ENCODE measurements at regions not wholly inside any gene's neighbourhood (a gene's known extent, or its start where the extent isn't known, plus 50 kb on each side); places are given as distances from the start of the nearest gene placed in this dataset.

GRCh38 chr2:239583879-239584859 is 183.3 kb upstream of the HDAC4 start:
- Mint-ChIP-seq H3K27me3 (ENCODE audit: low read depth) (peaks cover 11% of the 10 kb centered on the region), H3K27ac (ENCODE audit: unreplicated experiment) (no peak overlapping the region), H3K36me3 (ENCODE audit: low read depth) (no peaks in the 10 kb centered on the region), H3K9me3 (ENCODE audit: low read depth) (peaks cover 3% of the 10 kb centered on the region), H3K4me3 (ENCODE audit: unreplicated experiment) (no peak overlapping the region), H3K4me1 (ENCODE audit: low read depth) (no peaks in the 10 kb centered on the region)
- DNase-seq (ENCODE audit: low spot score) = peak; percentile 81
- TF ChIP-seq, protein P1, sequence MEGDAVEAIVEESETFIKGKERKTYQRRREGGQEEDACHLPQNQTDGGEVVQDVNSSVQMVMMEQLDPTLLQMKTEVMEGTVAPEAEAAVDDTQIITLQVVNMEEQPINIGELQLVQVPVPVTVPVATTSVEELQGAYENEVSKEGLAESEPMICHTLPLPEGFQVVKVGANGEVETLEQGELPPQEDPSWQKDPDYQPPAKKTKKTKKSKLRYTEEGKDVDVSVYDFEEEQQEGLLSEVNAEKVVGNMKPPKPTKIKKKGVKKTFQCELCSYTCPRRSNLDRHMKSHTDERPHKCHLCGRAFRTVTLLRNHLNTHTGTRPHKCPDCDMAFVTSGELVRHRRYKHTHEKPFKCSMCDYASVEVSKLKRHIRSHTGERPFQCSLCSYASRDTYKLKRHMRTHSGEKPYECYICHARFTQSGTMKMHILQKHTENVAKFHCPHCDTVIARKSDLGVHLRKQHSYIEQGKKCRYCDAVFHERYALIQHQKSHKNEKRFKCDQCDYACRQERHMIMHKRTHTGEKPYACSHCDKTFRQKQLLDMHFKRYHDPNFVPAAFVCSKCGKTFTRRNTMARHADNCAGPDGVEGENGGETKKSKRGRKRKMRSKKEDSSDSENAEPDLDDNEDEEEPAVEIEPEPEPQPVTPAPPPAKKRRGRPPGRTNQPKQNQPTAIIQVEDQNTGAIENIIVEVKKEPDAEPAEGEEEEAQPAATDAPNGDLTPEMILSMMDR (IDR thresholded peaks at IDR 0.05) = no peak

DNA sequence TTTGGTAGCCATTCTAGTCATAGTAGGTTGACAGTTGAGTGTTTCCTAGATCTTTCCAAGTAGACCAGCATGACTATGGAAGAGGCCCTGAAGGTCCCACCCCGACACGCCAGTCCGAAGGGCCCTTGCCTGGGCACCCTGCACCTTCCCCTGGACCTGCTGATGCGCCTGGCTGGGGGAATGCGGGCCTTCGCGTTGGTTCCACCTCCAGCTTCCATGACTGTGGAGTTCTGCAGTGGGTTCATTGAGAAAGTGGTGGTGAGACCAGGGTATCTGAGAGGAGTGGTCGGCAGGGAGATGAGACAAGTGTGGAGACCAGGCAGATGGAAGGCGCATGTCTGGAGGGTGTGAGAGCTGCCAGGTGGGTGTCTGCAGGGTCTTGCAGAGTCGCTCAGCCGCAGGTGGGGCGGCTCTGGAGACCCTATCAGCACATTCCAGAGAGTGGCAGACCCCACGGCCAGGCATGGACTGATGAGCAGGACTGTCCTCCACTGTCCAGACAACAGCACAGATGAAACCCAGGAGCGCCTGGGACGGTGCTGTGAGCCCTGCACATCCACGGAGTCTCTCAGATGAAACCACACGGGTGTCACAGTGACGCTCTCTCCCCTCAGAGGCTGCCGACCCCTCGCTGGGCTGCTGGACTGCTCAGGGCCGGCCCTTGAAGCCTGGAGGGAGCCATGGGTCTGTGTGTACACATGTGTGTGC is 182.5 kb upstream of the HDAC4 start:
- H3K9me3 Mint-ChIP-seq (ENCODE audit: low read depth) = peaks cover 3% of the 10 kb centered on the region
- H3K36me3 Mint-ChIP-seq (ENCODE audit: low read depth) = no peaks in the 10 kb centered on the region
- H3K27me3 Mint-ChIP-seq (ENCODE audit: low read depth) = peaks cover 11% of the 10 kb centered on the region
- H3K4me1 Mint-ChIP-seq (ENCODE audit: low read depth) = no peaks in the 10 kb centered on the region
- TF ChIP-seq, protein P1 (IDR thresholded peaks at IDR 0.05) = no peak
- no peak overlapping the region for H3K27ac Mint-ChIP-seq (ENCODE audit: unreplicated experiment)
- no peak overlapping the region for H3K4me3 Mint-ChIP-seq (ENCODE audit: unreplicated experiment)
- peak; percentile 68 for DNase-seq (ENCODE audit: low spot score)

DNA sequence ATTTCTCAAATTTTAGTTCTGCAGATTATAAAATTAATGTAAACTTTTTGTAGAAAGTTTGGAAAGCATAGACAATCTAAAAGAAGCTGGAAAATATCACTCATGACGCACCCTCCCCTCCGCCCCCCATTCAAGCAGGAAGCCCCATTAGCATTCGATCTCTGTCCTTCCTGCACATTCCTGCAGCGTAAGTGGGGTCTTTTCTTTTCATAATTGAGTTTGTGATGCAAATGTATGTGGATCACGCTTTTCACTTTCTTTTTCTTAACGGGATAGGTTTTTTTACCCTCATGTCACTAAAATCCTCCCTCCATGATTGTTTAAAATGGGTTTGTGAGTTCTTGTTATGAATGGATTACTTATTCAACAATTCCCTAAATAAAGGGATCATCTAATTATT is 181.7 kb upstream of the HDAC4 start:
- TF ChIP-seq, protein P1 (IDR thresholded peaks at IDR 0.05) = no peak
- H3K27ac Mint-ChIP-seq (ENCODE audit: unreplicated experiment) = no peak overlapping the region
- DNase-seq (ENCODE audit: low spot score) = no peak
- peaks cover 6% of the 10 kb centered on the region for H3K27me3 Mint-ChIP-seq (ENCODE audit: low read depth)
- no peaks in the 10 kb centered on the region for H3K4me1 Mint-ChIP-seq (ENCODE audit: low read depth)
- H3K9me3 Mint-ChIP-seq (ENCODE audit: low read depth) = peaks cover 3% of the 10 kb centered on the region
- no peak overlapping the region for H3K4me3 Mint-ChIP-seq (ENCODE audit: unreplicated experiment)
- H3K36me3 Mint-ChIP-seq (ENCODE audit: low read depth) = no peaks in the 10 kb centered on the region

GRCh38 chr2:239581352-239581901 is 180.6 kb upstream of the HDAC4 start:
- peaks cover 3% of the 10 kb centered on the region for H3K9me3 Mint-ChIP-seq (ENCODE audit: low read depth)
- H3K27me3 Mint-ChIP-seq (ENCODE audit: low read depth) = peaks cover 6% of the 10 kb centered on the region
- peak; percentile 64 for DNase-seq (ENCODE audit: low spot score)
- no peaks in the 10 kb centered on the region for H3K4me1 Mint-ChIP-seq (ENCODE audit: low read depth)
- no peak overlapping the region for H3K4me3 Mint-ChIP-seq (ENCODE audit: unreplicated experiment)
- H3K27ac Mint-ChIP-seq (ENCODE audit: unreplicated experiment) = no peak overlapping the region
- TF ChIP-seq, protein P1 (IDR thresholded peaks at IDR 0.05) = no peak
- H3K36me3 Mint-ChIP-seq (ENCODE audit: low read depth) = no peaks in the 10 kb centered on the region

DNA sequence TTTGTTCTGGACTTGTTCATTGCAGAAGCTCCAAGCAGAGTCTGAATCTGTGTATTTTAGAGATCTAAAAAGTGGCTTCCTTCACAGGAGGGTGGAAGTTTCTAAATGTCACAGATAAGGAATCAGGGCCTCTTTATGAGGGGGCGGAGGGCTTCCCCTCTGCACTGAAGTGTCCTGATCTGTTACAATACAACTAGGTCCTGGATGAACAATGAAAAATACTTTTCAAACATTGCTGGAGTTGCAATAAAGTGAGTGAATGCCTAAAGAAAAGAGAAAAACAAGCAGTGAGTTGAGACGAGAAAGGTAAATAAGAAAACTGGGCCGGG is 179.3 kb upstream of the HDAC4 start:
- Mint-ChIP-seq H3K36me3 (ENCODE audit: low read depth) (no peaks in the 10 kb centered on the region), H3K9me3 (ENCODE audit: low read depth) (peaks cover 3% of the 10 kb centered on the region), H3K4me3 (ENCODE audit: unreplicated experiment) (no peak overlapping the region), H3K27ac (ENCODE audit: unreplicated experiment) (no peak overlapping the region), H3K27me3 (ENCODE audit: low read depth) (peaks cover 6% of the 10 kb centered on the region), H3K4me1 (ENCODE audit: low read depth) (no peaks in the 10 kb centered on the region)
- TF ChIP-seq, protein P1 (IDR thresholded peaks at IDR 0.05) = no peak
- DNase-seq (ENCODE audit: low spot score) = no peak

Data from chondrocyte (in vitro differentiated cells).